ENCODE measurements at regions not wholly inside any gene's neighbourhood (a gene's known extent, or its start where the extent isn't known, plus 50 kb on each side); places are given as distances from the start of the nearest gene placed in this dataset.
"Not testable (repeated sequence)": the region's sequence is repeated elsewhere in the genome, so short reads cannot be mapped to it uniquely, and the experiment has no call there.

GRCh38 chr7:152583006-152583405, 92.9 kb downstream of the XRCC2 start:
- Histone ChIP-seq H3K36me3 (no peaks in the 10 kb centered on the region), H3K27ac (no peak overlapping the region), H3K9me3 (no peaks in the 10 kb centered on the region), H3K27me3 (no peaks in the 10 kb centered on the region), H3K4me3 (no peak overlapping the region), H3K4me1 (no peaks in the 10 kb centered on the region)
- TF ChIP-seq, protein P1, sequence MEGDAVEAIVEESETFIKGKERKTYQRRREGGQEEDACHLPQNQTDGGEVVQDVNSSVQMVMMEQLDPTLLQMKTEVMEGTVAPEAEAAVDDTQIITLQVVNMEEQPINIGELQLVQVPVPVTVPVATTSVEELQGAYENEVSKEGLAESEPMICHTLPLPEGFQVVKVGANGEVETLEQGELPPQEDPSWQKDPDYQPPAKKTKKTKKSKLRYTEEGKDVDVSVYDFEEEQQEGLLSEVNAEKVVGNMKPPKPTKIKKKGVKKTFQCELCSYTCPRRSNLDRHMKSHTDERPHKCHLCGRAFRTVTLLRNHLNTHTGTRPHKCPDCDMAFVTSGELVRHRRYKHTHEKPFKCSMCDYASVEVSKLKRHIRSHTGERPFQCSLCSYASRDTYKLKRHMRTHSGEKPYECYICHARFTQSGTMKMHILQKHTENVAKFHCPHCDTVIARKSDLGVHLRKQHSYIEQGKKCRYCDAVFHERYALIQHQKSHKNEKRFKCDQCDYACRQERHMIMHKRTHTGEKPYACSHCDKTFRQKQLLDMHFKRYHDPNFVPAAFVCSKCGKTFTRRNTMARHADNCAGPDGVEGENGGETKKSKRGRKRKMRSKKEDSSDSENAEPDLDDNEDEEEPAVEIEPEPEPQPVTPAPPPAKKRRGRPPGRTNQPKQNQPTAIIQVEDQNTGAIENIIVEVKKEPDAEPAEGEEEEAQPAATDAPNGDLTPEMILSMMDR (IDR thresholded peaks at IDR 0.05) = no peak
- TF ChIP-seq POLR2A (IDR thresholded peaks at IDR 0.05) = no peak
- intact Hi-C loops (cut with DNase I; ENCODE audit: low total_unique reads) = no loop called here
- no peak for DNase-seq

DNA sequence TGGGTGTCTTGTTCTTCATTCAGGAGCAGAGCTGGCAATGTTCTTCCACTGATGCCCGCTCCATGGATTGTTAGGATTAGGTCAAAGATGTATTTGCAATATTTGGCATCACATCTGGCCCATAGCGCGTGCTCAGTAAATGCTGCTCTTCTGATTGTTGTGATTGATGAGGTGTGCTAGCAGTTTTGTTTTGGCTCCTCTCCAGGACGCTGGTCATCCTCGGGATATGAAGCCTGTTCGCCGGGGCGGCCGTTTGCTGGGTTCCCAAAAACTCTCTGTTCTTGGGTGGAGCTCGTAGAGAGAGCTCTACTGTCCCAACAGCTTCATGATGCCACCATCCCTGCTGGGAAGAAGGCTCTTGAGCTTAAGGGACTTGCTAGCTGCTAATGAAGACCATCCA, 96.9 kb downstream of the XRCC2 start:
- no peak for TF ChIP-seq POLR2A (IDR thresholded peaks at IDR 0.05)
- TF ChIP-seq, protein P1 (IDR thresholded peaks at IDR 0.05) = no peak
- Histone ChIP-seq H3K27ac (no peak overlapping the region), H3K9me3 (no peaks in the 10 kb centered on the region), H3K36me3 (no peaks in the 10 kb centered on the region), H3K4me1 (no peaks in the 10 kb centered on the region), H3K4me3 (no peak overlapping the region), H3K27me3 (no peaks in the 10 kb centered on the region)
- DNase-seq = no peak
- intact Hi-C loops (cut with DNase I; ENCODE audit: low total_unique reads) = no loop called here

- H3K4me1 ChIP-seq = no peaks in the 10 kb centered on the region
- H3K36me3 ChIP-seq = no peaks in the 10 kb centered on the region
- H3K27ac ChIP-seq = no peak overlapping the region
- no peak for DNase-seq
- H3K4me3 ChIP-seq = no peak overlapping the region
- TF ChIP-seq, protein P1 (IDR thresholded peaks at IDR 0.05) = no peak
- no peak for TF ChIP-seq POLR2A (IDR thresholded peaks at IDR 0.05)
- intact Hi-C loops (cut with DNase I; ENCODE audit: low total_unique reads) = no loop called here
- no peaks in the 10 kb centered on the region for H3K9me3 ChIP-seq
- no peaks in the 10 kb centered on the region for H3K27me3 ChIP-seq
Observed at GRCh38 chr7:152577339-152577738, 98.6 kb downstream of the XRCC2 start.

DNA sequence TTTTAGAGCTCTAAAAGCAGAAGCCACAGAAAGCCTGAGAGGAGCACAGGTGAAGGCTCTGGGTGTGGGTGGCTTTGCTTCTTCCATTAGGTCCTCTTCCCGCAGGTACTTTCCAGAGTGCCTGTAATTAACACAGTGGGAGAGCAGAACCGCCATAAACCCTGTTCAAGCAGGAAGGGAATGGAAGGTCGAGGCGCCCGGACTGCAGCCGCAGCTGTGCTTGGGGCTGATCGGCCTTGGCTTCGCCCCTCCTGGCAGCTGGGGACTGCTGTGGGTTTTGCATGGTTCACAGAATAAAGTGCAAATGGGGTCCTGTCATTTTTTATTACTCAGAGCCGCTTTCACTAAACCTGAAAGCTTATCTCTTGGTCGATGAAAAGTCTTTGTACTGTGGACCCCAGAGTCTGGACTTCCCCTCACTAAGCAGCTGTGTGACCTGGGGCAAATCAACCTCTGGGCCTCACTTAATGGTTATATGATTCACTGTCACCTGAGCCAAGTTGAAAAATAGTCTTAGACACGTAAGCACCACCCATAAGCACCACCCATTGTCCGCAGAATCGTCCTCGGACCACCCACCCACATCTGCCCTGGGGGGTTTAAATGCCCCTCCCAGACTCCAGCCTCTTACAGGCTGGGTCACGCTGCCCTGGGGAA, 100.9 kb downstream of the XRCC2 start:
- Histone ChIP-seq H3K4me3 (no peak overlapping the region), H3K4me1 (no peaks in the 10 kb centered on the region), H3K36me3 (no peaks in the 10 kb centered on the region), H3K9me3 (no peaks in the 10 kb centered on the region), H3K27me3 (no peaks in the 10 kb centered on the region), H3K27ac (no peak overlapping the region)
- TF ChIP-seq, protein P1 (IDR thresholded peaks at IDR 0.05) = no peak
- no peak for TF ChIP-seq POLR2A (IDR thresholded peaks at IDR 0.05)
- intact Hi-C loops (cut with DNase I; ENCODE audit: low total_unique reads) = no loop called here
- DNase-seq = peak in 1 of 2 donors; percentile 19

DNA sequence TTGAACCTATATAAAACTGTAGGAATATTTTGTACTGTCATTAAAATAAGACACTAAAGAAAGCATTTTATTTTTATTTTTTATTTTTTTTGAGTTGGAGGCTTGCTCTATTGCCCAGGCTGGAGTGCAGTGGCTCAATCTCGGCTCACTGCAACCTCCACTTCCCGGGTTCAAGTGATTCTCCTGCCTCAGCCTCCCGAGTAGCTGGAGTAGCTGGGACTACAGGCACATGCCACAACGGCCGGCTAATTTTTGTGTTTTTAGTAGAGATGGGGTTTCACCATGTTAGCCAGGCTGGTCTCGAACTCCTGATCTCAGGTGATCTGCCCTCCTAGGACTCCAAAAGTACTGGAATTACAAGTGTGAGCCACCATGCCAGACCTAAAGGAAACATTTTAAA, 102.8 kb downstream of the XRCC2 start:
- H3K36me3 ChIP-seq; H3K27me3 ChIP-seq; H3K4me1 ChIP-seq; H3K4me3 ChIP-seq; intact Hi-C loops (cut with DNase I; ENCODE audit: low total_unique reads); H3K27ac ChIP-seq; DNase-seq; H3K9me3 ChIP-seq: not testable (repeated sequence)

DNA sequence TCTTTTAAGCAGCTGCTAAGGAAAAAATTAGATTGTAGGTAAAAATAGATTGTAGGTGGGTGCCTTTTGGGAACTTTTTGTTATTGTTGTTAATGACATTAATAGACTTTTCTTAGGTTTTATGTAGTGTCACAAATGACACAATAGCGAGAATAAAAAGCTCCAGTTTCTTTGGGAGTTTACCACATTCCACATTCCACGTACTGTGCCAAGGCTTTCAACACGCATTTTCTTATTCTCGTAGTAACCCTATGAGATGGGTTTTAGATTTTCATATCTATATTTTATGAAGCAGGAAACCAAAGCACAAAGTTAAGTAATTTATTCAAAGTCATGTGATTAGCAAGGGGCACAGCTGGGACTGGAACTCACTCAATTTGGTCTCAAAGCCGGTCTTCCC, 103.8 kb downstream of the XRCC2 start:
- no peak overlapping the region for H3K4me3 ChIP-seq
- no peaks in the 10 kb centered on the region for H3K4me1 ChIP-seq
- H3K9me3 ChIP-seq = no peaks in the 10 kb centered on the region
- no peak overlapping the region for H3K27ac ChIP-seq
- no peaks in the 10 kb centered on the region for H3K27me3 ChIP-seq
- intact Hi-C loops (cut with DNase I; ENCODE audit: low total_unique reads) = no loop called here
- no peak for DNase-seq
- H3K36me3 ChIP-seq = no peaks in the 10 kb centered on the region
- TF ChIP-seq POLR2A (IDR thresholded peaks at IDR 0.05) = no peak
- TF ChIP-seq, protein P1 (IDR thresholded peaks at IDR 0.05) = no peak

Measured in uterus (tissue), 3 donors.